ENCODE measurements at regions not wholly inside any gene's neighbourhood (a gene's known extent, or its start where the extent isn't known, plus 50 kb on each side); places are given as distances from the start of the nearest gene placed in this dataset.

DNA sequence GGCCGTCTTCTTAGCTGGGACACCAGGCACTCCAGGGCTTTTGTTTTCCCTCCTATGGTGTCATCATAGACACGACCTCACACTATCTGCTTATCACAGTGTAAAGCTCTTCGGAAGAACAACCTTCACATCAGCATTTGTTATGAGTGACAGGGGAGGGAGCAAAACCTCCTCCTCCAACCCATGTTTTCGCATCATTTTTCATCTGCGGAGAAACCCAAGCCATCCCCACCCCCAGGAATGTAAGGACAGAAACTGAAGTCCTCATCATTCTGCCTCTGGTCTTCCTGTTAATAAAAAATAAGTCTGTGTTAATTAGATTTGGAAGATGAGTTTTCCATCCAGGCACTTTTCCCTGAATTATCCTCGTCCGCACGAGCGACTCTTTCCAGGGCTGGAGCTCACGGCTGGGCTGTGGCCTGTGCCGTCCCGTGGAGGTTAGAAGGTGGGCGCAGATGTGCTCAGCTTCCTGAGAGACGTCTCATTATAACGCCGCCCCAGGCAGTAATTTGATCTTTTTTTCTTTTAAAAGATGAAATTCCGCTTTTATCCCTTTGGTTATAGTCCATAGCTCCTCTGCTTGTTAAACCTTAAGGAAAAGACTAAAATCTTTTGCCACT is 101.6 kb upstream of the TMEM18 start:
- TF ChIP-seq, protein P1, sequence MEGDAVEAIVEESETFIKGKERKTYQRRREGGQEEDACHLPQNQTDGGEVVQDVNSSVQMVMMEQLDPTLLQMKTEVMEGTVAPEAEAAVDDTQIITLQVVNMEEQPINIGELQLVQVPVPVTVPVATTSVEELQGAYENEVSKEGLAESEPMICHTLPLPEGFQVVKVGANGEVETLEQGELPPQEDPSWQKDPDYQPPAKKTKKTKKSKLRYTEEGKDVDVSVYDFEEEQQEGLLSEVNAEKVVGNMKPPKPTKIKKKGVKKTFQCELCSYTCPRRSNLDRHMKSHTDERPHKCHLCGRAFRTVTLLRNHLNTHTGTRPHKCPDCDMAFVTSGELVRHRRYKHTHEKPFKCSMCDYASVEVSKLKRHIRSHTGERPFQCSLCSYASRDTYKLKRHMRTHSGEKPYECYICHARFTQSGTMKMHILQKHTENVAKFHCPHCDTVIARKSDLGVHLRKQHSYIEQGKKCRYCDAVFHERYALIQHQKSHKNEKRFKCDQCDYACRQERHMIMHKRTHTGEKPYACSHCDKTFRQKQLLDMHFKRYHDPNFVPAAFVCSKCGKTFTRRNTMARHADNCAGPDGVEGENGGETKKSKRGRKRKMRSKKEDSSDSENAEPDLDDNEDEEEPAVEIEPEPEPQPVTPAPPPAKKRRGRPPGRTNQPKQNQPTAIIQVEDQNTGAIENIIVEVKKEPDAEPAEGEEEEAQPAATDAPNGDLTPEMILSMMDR (conservative IDR thresholded peaks at IDR 0.05 in 1 of 2, IDR thresholded peaks at IDR 0.05 in 1 of 2; ENCODE audit: low read depth in 1 of 2, low read length in 2 of 2), result no peak
- TF ChIP-seq EZH2 (IDR thresholded peaks at IDR 0.05; ENCODE audit: low read length, missing control alignments), result no peak

All from fibroblast of lung (primary cell).